Tibial nerve (tissue), 4 donors: ENCODE measurements at regions not wholly inside any gene's neighbourhood (a gene's known extent, or its start where the extent isn't known, plus 50 kb on each side); places are given as distances from the start of the nearest gene placed in this dataset.
"Not testable (repeated sequence)": the region's sequence is repeated elsewhere in the genome, so short reads cannot be mapped to it uniquely, and the experiment has no call there.

Source experiments
- DNase-seq, 2 donors: peaks; one replicate each; pipeline ENCODE4 v3.0.0-alpha.2; 2019; ENCODE audit warnings: low spot score in 2 of 2
- H3K27ac ChIP-seq, 4 donors: fragments of 200-600 bp; sonication (generic) in 3 of 4; one replicate each; pipeline ENCODE4 v1.5.1; 2017 to 2019; ENCODE audit warnings: mild to moderate bottlenecking in 1 of 4
- H3K27me3 ChIP-seq, 2 donors: fragments of 200-600 bp; sonication (generic) in 1 of 2; one replicate each; pipeline versions ENCODE4 v1.5.1 to v1.6.0; 2017 to 2019
- H3K36me3 ChIP-seq, 3 donors: fragments of 200-600 bp; sonication (generic); one replicate each; pipeline ENCODE4 v1.5.1; 2018 to 2019
- H3K4me1 ChIP-seq, 4 donors: fragments of 200-600 bp; sonication (generic) in 3 of 4; one replicate each; pipeline ENCODE4 v1.5.1; 2017 to 2019
- H3K4me3 ChIP-seq, 4 donors: fragments of 200-600 bp; sonication (generic) in 3 of 4; one replicate each; pipeline ENCODE4 v1.5.1; 2017 to 2019; ENCODE audit warnings: mild to moderate bottlenecking in 1 of 4, moderate library complexity in 1 of 4
- H3K9me3 ChIP-seq, 4 donors: fragments of 200-600 bp; sonication (generic) in 3 of 4; one replicate each; pipeline ENCODE4 v1.5.1; 2017 to 2019
- CTCF ChIP-seq, 5 experiments: fragments of 200-600 bp in 3 of 5; fragments of 450-650 bp in 2 of 5; sonication (generic) in 3 of 5; IDR thresholded peaks; one replicate each; pipeline ENCODE4 v1.5.1; 2016 to 2019; ENCODE audit warnings: antibody characterized with exemption in 5 of 5, mild to moderate bottlenecking in 3 of 5, moderate library complexity in 2 of 5
- EP300 ChIP-seq, 2 donors: sonication (generic); formaldehyde crosslinking; IDR thresholded peaks; one replicate each; pipeline ENCODE4 v1.6.1; 2017; ENCODE audit warnings: antibody characterized with exemption in 2 of 2, mild to moderate bottlenecking in 1 of 2
- POLR2A ChIP-seq, 2 donors: fragments of 450-650 bp; IDR thresholded peaks; one replicate each; pipeline ENCODE4 v1.6.1; 2017; ENCODE audit warnings: antibody characterized with exemption in 2 of 2, mild to moderate bottlenecking in 2 of 2, moderate library complexity in 2 of 2
- WGBS, 2 donors: methylation state at CpG; one replicate each; pipeline ENCODE4 v1.1.5; 2018; 5-methylcytosine and 5-hydroxymethylcytosine counted together

GRCh38 chr13:31385540-31385939, 185.8 kb downstream of the B3GLCT start:
- Histone ChIP-seq H3K4me1 (no peaks in the 10 kb centered on the region), H3K4me3 (no peak overlapping the region), H3K27ac (no peak overlapping the region), H3K36me3 (no peaks in the 10 kb centered on the region), H3K27me3 (no peaks in the 10 kb centered on the region), H3K9me3 (no peaks in the 10 kb centered on the region)
- TF ChIP-seq POLR2A (IDR thresholded peaks at IDR 0.05) (no peak), EP300 (IDR thresholded peaks at IDR 0.05) (no peak), CTCF (IDR thresholded peaks at IDR 0.05) (no peak)
- WGBS, 2 donors: 61% methylated on average over 5 of the region's 5 CpGs
- no peak for DNase-seq

- no peak overlapping the region for H3K27ac ChIP-seq
- no peaks in the 10 kb centered on the region for H3K27me3 ChIP-seq
- WGBS, 2 donors: 66 to 69% methylated on average over 4 of the region's 4 CpGs
- DNase-seq: no peak
- H3K4me1 ChIP-seq: no peaks in the 10 kb centered on the region
- H3K36me3 ChIP-seq: no peaks in the 10 kb centered on the region
- TF ChIP-seq CTCF (IDR thresholded peaks at IDR 0.05) (no peak), POLR2A (IDR thresholded peaks at IDR 0.05) (no peak)
- peaks cover 0 to 13% (median 0%) of the 10 kb centered on the region in 4 donors for H3K9me3 ChIP-seq
- no peak overlapping the region for H3K4me3 ChIP-seq
Measured at GRCh38 chr13:31394506-31394905, 194.7 kb downstream of the B3GLCT start.

GRCh38 chr13:31395090-31395489, 195.3 kb downstream of the B3GLCT start:
- H3K27me3 ChIP-seq: no peaks in the 10 kb centered on the region
- no peaks in the 10 kb centered on the region for H3K4me1 ChIP-seq
- TF ChIP-seq EP300 (IDR thresholded peaks at IDR 0.05) (no peak), CTCF (IDR thresholded peaks at IDR 0.05) (no peak), POLR2A (IDR thresholded peaks at IDR 0.05) (no peak)
- WGBS, 2 donors: 85 to 89% methylated on average over 3 of the region's 3 CpGs
- no peak for DNase-seq
- no peak overlapping the region for H3K4me3 ChIP-seq
- H3K27ac ChIP-seq: no peak overlapping the region
- H3K9me3 ChIP-seq: peaks cover 0 to 18% (median 0%) of the 10 kb centered on the region in 4 donors
- H3K36me3 ChIP-seq: no peaks in the 10 kb centered on the region

- DNase-seq: no peak
- TF ChIP-seq POLR2A (IDR thresholded peaks at IDR 0.05) (no peak), EP300 (IDR thresholded peaks at IDR 0.05) (no peak), CTCF (IDR thresholded peaks at IDR 0.05) (no peak)
- peaks cover 0 to 18% (median 0%) of the 10 kb centered on the region in 4 donors for H3K9me3 ChIP-seq
- H3K36me3 ChIP-seq: no peaks in the 10 kb centered on the region
- H3K4me3 ChIP-seq: no peak overlapping the region
- H3K27ac ChIP-seq: no peak overlapping the region
- no peaks in the 10 kb centered on the region for H3K4me1 ChIP-seq
- no peaks in the 10 kb centered on the region for H3K27me3 ChIP-seq
Measured at GRCh38 chr13:31399690-31400089, 199.9 kb downstream of the B3GLCT start.

- H3K4me1 ChIP-seq, H3K9me3 ChIP-seq, H3K27ac ChIP-seq, H3K4me3 ChIP-seq, DNase-seq, H3K36me3 ChIP-seq, H3K27me3 ChIP-seq: not testable (repeated sequence)
- WGBS, 2 donors: 79 to 80% methylated on average over 4 of the region's 4 CpGs
Measured at GRCh38 chr13:31403711-31404110, 203.9 kb downstream of the B3GLCT start.

GRCh38 chr13:31408927-31409326, 209.2 kb downstream of the B3GLCT start:
- Histone ChIP-seq H3K4me3 (no peak overlapping the region), H3K36me3 (no peaks in the 10 kb centered on the region), H3K27ac (no peak overlapping the region), H3K27me3 (no peaks in the 10 kb centered on the region), H3K9me3 (no peaks in the 10 kb centered on the region), H3K4me1 (no peaks in the 10 kb centered on the region)
- TF ChIP-seq EP300 (IDR thresholded peaks at IDR 0.05): no peak
- TF ChIP-seq POLR2A (IDR thresholded peaks at IDR 0.05): no peak
- TF ChIP-seq CTCF (IDR thresholded peaks at IDR 0.05): no peak
- WGBS, 2 donors: 97% methylated on average over 1 of the region's 1 CpG
- no peak for DNase-seq
